ENCODE measurements at regions not wholly inside any gene's neighbourhood (a gene's known extent, or its start where the extent isn't known, plus 50 kb on each side); places are given as distances from the start of the nearest gene placed in this dataset.

DNA sequence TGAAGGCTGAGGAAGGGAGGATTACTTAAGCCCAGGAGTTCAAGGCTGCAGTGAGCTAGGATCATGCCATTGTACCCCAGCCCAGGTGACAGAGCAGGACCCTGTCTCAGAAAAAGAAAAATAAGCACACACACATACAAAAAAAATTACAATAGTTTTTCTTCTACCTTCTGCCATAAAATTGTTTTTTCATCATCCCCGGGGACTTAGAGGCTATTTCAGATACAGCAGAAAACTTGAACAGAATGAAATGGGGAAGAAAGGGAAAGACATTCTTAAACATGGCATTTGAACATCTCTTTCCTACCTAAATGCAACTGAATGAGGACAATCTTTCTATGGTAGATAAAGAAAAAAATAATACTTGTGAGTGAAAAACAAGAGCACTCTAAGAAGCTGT is 109.1 kb downstream of the KCTD12 start:
- ChIA-PET CTCF (no interaction called here), POLR2A (ENCODE audit: low non-redundant PET) (no interaction called here)
- no peaks in the 10 kb centered on the region for H3K9me3 ChIP-seq (ENCODE audit: low read depth, low read length, poor library complexity, severe bottlenecking)
- H3K27ac ChIP-seq (ENCODE audit: low read depth, low read length, poor library complexity, severe bottlenecking): no peak overlapping the region
- no TSS peak for BruUV-seq (replicated peaks)
- DNase-seq (ENCODE audit: low spot score): no peak
- intact Hi-C loops (cut with micrococcal nuclease; ENCODE audit: unreplicated experiment): no loop called here
- H3K4me1 ChIP-seq (ENCODE audit: insufficient read depth, low read length, poor library complexity, severe bottlenecking): no peaks in the 10 kb centered on the region
- no peaks in the 10 kb centered on the region for H3K27me3 ChIP-seq (replicated peaks; ENCODE audit: insufficient read depth, low read depth, low read length, poor library complexity)
- no peak overlapping the region for H3K4me3 ChIP-seq (ENCODE audit: low read depth, low read length, poor library complexity, severe bottlenecking)
- no peaks in the 10 kb centered on the region for H3K36me3 ChIP-seq (ENCODE audit: insufficient read depth, low read length, poor library complexity, severe bottlenecking)
- TF ChIP-seq EZH2 (IDR thresholded peaks at IDR 0.05; ENCODE audit: borderline replicate concordance, low read depth, low read length, poor library complexity, severe bottlenecking) (no peak), CTCF (conservative IDR thresholded peaks at IDR 0.05; ENCODE audit: low read depth, low read length) (no peak)

GRCh38 chr13:76775088-76775740 is 111.0 kb downstream of the KCTD12 start:
- Histone ChIP-seq H3K27ac (ENCODE audit: low read depth, low read length, poor library complexity, severe bottlenecking) (no peak overlapping the region), H3K4me1 (ENCODE audit: insufficient read depth, low read length, poor library complexity, severe bottlenecking) (no peaks in the 10 kb centered on the region), H3K9me3 (ENCODE audit: low read depth, low read length, poor library complexity, severe bottlenecking) (no peaks in the 10 kb centered on the region), H3K36me3 (ENCODE audit: insufficient read depth, low read length, poor library complexity, severe bottlenecking) (no peaks in the 10 kb centered on the region), H3K27me3 (replicated peaks; ENCODE audit: insufficient read depth, low read depth, low read length, poor library complexity) (no peaks in the 10 kb centered on the region), H3K4me3 (ENCODE audit: low read depth, low read length, poor library complexity, severe bottlenecking) (no peak overlapping the region)
- no peak for DNase-seq (ENCODE audit: low spot score)
- ChIA-PET POLR2A (ENCODE audit: low non-redundant PET) (no interaction called here), CTCF (no interaction called here)
- no peak for TF ChIP-seq CTCF (conservative IDR thresholded peaks at IDR 0.05; ENCODE audit: low read depth, low read length)
- TF ChIP-seq EZH2 (IDR thresholded peaks at IDR 0.05; ENCODE audit: borderline replicate concordance, low read depth, low read length, poor library complexity, severe bottlenecking): no peak
- BruUV-seq (replicated peaks): no TSS peak
- intact Hi-C loops (cut with micrococcal nuclease; ENCODE audit: unreplicated experiment): no loop called here

DNA sequence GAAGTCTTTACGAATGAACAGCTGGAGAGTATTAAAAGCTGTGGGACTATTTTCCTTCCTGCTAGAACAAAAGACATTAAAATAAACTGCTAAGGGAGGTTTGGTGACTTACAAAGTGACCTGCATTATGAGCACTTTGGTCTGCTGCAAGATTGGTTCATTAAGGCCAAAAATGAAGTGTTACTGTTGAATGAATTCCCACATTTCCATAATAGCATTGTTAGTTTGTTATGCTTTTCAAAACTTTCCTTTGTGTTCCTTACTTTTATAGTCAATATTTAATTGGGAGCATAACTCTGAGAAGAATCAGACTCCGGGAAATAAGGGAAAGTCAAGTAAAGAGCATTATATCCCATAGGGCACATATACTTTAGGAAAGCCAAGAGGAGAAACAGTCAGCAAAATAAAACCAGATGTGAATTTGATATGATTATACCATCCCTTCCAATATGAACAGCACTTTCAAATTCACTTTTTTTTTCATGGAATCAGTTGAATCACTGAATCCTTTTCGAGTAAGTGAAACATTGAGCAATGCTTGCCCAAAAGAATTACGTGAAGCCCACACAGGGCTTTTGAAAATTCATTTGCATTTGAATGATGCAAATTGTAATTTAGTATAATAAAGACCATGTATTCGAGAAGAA is 112.6 kb downstream of the KCTD12 start:
- Histone ChIP-seq H3K4me3 (ENCODE audit: low read depth, low read length, poor library complexity, severe bottlenecking) (no peak overlapping the region), H3K27ac (ENCODE audit: low read depth, low read length, poor library complexity, severe bottlenecking) (no peak overlapping the region), H3K4me1 (ENCODE audit: insufficient read depth, low read length, poor library complexity, severe bottlenecking) (no peaks in the 10 kb centered on the region), H3K36me3 (ENCODE audit: insufficient read depth, low read length, poor library complexity, severe bottlenecking) (no peaks in the 10 kb centered on the region), H3K9me3 (ENCODE audit: low read depth, low read length, poor library complexity, severe bottlenecking) (no peaks in the 10 kb centered on the region), H3K27me3 (replicated peaks; ENCODE audit: insufficient read depth, low read depth, low read length, poor library complexity) (no peaks in the 10 kb centered on the region)
- intact Hi-C loops (cut with micrococcal nuclease; ENCODE audit: unreplicated experiment): no loop called here
- POLR2A ChIA-PET (ENCODE audit: low non-redundant PET): no interaction called here
- no TSS peak for BruUV-seq (replicated peaks)
- CTCF ChIA-PET: no interaction called here
- DNase-seq (ENCODE audit: low spot score): no peak
- TF ChIP-seq CTCF (conservative IDR thresholded peaks at IDR 0.05; ENCODE audit: low read depth, low read length): no peak
- no peak for TF ChIP-seq EZH2 (IDR thresholded peaks at IDR 0.05; ENCODE audit: borderline replicate concordance, low read depth, low read length, poor library complexity, severe bottlenecking)

Data from A673 (cell line).